ENCODE measurements at regions not wholly inside any gene's neighbourhood (a gene's known extent, or its start where the extent isn't known, plus 50 kb on each side); places are given as distances from the start of the nearest gene placed in this dataset.

- Mint-ChIP-seq H3K4me1 (peaks cover 5 to 24% (median 14%) of the 10 kb centered on the region in 4 donors), H3K27me3 (no peaks in the 10 kb centered on the region), H3K27ac (peak overlapping the region in 2 of 3 donors; percentile 11 to 82), H3K9me3 (no peaks in the 10 kb centered on the region), H3K36me3 (no peaks in the 10 kb centered on the region), H3K4me3 (no peak overlapping the region)
- no peaks in the 10 kb centered on the region for H3K36me3 ChIP-seq (ENCODE audit: control insufficient read depth, insufficient read depth, low read length)
- no peak for DNase-seq
- ATAC-seq (ENCODE audit: low read depth in 2 of 2), result no peak
- H3K4me3 ChIP-seq (ENCODE audit: low read depth, low read length), result no peak overlapping the region
- H3K27ac ChIP-seq (ENCODE audit: insufficient read depth, low read length, poor library complexity, severe bottlenecking), result no peak overlapping the region
- peaks cover 2% of the 10 kb centered on the region for H3K27me3 ChIP-seq (ENCODE audit: control insufficient read depth, insufficient read depth, low read length)
- H3K9me3 ChIP-seq (ENCODE audit: control insufficient read depth in 2 of 2, low read length in 2 of 2), result no peaks in the 10 kb centered on the region
- peaks cover 8% of the 10 kb centered on the region for H3K4me1 ChIP-seq (ENCODE audit: control insufficient read depth, insufficient read depth, low read length, poor library complexity, severe bottlenecking)
Observed at GRCh38 chr6:139529420-139529819, 155.0 kb upstream of the CITED2 start.

DNA sequence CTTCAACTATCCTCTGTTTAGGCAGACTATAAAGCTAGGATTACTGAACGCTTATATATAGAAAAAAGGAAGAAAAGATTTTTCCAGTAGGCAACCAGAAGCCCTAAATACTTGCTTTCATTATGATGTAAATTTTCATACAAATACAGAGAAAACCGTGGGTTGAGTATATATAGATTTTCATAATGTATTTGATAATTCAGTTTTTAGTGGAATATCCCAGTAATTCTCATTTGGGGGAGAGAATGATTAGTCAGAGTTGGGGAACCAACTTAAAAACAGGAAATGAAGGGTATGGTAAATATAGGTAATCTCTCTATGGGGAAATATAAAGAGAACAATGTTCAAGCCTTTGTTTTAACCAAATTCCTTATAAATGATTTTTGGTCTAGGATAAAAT is 154.0 kb upstream of the CITED2 start:
- Histone ChIP-seq H3K4me1 (ENCODE audit: control insufficient read depth, insufficient read depth, low read length, poor library complexity, severe bottlenecking) (no peaks in the 10 kb centered on the region), H3K9me3 (ENCODE audit: control insufficient read depth in 2 of 2, low read length in 2 of 2) (no peaks in the 10 kb centered on the region), H3K27me3 (ENCODE audit: control insufficient read depth, insufficient read depth, low read length) (peaks cover 2% of the 10 kb centered on the region), H3K4me3 (ENCODE audit: low read depth, low read length) (no peak overlapping the region), H3K36me3 (ENCODE audit: control insufficient read depth, insufficient read depth, low read length) (no peaks in the 10 kb centered on the region), H3K27ac (ENCODE audit: insufficient read depth, low read length, poor library complexity, severe bottlenecking) (no peak overlapping the region)
- no peak for DNase-seq
- H3K4me1 Mint-ChIP-seq, result peaks cover 2 to 15% (median 8%) of the 10 kb centered on the region in 4 donors
- no peaks in the 10 kb centered on the region for H3K36me3 Mint-ChIP-seq
- no peaks in the 10 kb centered on the region for H3K27me3 Mint-ChIP-seq
- ATAC-seq (ENCODE audit: low read depth in 2 of 2), result no peak
- H3K9me3 Mint-ChIP-seq, result no peaks in the 10 kb centered on the region
- no peak overlapping the region for H3K27ac Mint-ChIP-seq
- no peak overlapping the region for H3K4me3 Mint-ChIP-seq

- DNase-seq (no peak), ATAC-seq (ENCODE audit: low read depth in 2 of 2) (no peak)
- Histone ChIP-seq H3K36me3 (ENCODE audit: control insufficient read depth, insufficient read depth, low read length) (no peaks in the 10 kb centered on the region), H3K27ac (ENCODE audit: insufficient read depth, low read length, poor library complexity, severe bottlenecking) (no peak overlapping the region), H3K27me3 (ENCODE audit: control insufficient read depth, insufficient read depth, low read length) (peaks cover 5% of the 10 kb centered on the region), H3K9me3 (ENCODE audit: control insufficient read depth in 2 of 2, low read length in 2 of 2) (no peaks in the 10 kb centered on the region), H3K4me3 (ENCODE audit: low read depth, low read length) (no peak overlapping the region), H3K4me1 (ENCODE audit: control insufficient read depth, insufficient read depth, low read length, poor library complexity, severe bottlenecking) (no peaks in the 10 kb centered on the region)
- Mint-ChIP-seq H3K36me3 (no peaks in the 10 kb centered on the region), H3K9me3 (no peaks in the 10 kb centered on the region), H3K27me3 (peaks cover 7% of the 10 kb centered on the region), H3K4me3 (no peak overlapping the region), H3K4me1 (peaks cover 0 to 2% (median under 1%) of the 10 kb centered on the region in 4 donors), H3K27ac (no peak overlapping the region)
Observed at GRCh38 chr6:139525415-139525814, 151.0 kb upstream of the CITED2 start.

DNA sequence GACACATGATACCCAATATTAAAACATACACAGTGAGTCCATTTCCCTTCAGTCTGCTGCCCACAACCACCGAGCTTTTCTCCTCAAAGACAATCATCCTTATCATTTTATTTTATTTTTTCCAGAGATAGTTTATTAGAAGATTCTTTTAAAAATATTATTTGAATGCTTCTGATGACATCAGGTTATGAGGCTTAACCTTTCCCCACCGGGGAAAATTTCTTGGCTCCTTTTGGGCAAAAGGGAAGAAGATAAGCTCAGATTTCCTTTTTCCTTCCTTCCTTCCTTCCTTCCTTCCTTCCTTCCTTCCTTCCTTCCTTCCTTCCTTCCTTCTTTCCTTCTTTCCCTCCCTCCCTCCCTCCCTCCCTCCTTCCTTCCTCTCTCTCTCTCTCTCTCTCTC is 149.5 kb upstream of the CITED2 start:
- no peak overlapping the region for H3K4me3 Mint-ChIP-seq
- no peaks in the 10 kb centered on the region for H3K9me3 Mint-ChIP-seq
- no peak for ATAC-seq (ENCODE audit: low read depth in 2 of 2)

DNA sequence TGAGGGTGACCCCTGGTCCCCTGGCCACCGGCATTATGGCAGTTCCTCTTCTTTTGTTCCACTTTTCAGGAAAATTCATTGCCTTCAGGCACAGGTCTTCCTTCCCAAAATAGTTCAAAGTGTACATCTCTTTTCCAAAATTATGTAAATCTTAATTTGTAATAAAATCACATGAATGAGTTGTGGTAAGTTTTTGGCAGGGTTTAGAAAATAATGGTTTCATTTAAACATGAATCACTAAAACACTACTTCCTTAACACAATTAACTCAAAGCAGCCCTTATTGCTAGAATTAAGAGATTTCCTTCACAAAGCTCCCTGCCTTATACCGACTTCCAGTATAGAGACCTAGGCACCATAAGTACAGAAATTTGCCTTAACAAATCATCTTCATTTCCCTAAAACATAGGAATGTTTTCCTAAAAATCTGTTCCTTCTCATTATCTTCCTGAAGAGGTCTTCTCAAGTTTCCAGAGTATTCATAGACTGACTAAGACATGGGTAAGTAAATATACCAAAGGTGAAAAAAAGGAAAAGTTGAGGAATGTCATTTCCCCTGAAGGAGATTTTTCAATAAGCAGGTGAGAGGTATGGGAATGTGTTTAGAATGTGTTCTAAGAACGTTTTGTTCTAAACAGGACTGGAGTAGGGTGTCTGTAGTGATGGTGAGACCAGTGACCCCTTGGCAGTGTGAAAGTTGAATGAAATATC is 148.2 kb upstream of the CITED2 start:
- H3K27ac ChIP-seq (ENCODE audit: insufficient read depth, low read length, poor library complexity, severe bottlenecking), result no peak overlapping the region
- no peak for DNase-seq
- no peaks in the 10 kb centered on the region for H3K9me3 Mint-ChIP-seq
- H3K4me3 ChIP-seq (ENCODE audit: low read depth, low read length), result no peak overlapping the region
- H3K9me3 ChIP-seq (ENCODE audit: control insufficient read depth in 2 of 2, low read length in 2 of 2), result no peaks in the 10 kb centered on the region
- H3K27me3 Mint-ChIP-seq, result peaks cover 7% of the 10 kb centered on the region
- H3K27me3 ChIP-seq (ENCODE audit: control insufficient read depth, insufficient read depth, low read length), result peaks cover 5% of the 10 kb centered on the region
- ATAC-seq (ENCODE audit: low read depth in 2 of 2), result no peak
- peak overlapping the region in 1 of 4 donors; percentile 12 for H3K4me3 Mint-ChIP-seq
- H3K36me3 Mint-ChIP-seq, result no peaks in the 10 kb centered on the region
- no peaks in the 10 kb centered on the region for H3K36me3 ChIP-seq (ENCODE audit: control insufficient read depth, insufficient read depth, low read length)
- no peaks in the 10 kb centered on the region for H3K4me1 ChIP-seq (ENCODE audit: control insufficient read depth, insufficient read depth, low read length, poor library complexity, severe bottlenecking)
- H3K27ac Mint-ChIP-seq, result no peak overlapping the region
- H3K4me1 Mint-ChIP-seq, result no peaks in the 10 kb centered on the region

More for the DNA sequence above, 149.5 kb upstream of the CITED2 start:
- Mint-ChIP-seq H3K27ac (no peak overlapping the region), H3K27me3 (peaks cover 7% of the 10 kb centered on the region), H3K36me3 (no peaks in the 10 kb centered on the region), H3K4me1 (no peaks in the 10 kb centered on the region)
- H3K27ac ChIP-seq (ENCODE audit: insufficient read depth, low read length, poor library complexity, severe bottlenecking), result no peak overlapping the region
- peaks cover 5% of the 10 kb centered on the region for H3K27me3 ChIP-seq (ENCODE audit: control insufficient read depth, insufficient read depth, low read length)
- DNase-seq, result no peak
- no peaks in the 10 kb centered on the region for H3K4me1 ChIP-seq (ENCODE audit: control insufficient read depth, insufficient read depth, low read length, poor library complexity, severe bottlenecking)
- H3K36me3 ChIP-seq (ENCODE audit: control insufficient read depth, insufficient read depth, low read length), result no peaks in the 10 kb centered on the region
- no peaks in the 10 kb centered on the region for H3K9me3 ChIP-seq (ENCODE audit: control insufficient read depth in 2 of 2, low read length in 2 of 2)
- H3K4me3 ChIP-seq (ENCODE audit: low read depth, low read length), result no peak overlapping the region

DNA sequence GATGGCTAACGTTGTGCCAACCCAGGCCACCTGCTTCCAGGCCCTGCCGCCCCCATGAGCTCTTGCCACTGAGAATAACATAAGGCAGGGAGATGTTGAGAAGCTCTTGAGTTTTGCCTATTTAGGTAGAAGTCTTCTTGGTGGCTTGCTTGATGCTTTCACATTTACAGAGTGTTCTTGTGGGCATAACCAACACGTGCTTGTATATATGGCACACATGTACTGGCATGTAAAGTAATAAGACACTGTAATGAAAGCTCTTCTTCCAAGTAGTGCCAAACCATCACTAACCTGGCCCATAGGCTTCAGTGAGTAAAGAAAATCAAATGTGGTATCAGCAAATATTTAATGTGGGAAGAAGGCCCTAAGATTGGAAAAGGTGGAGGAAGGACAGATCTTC is 146.9 kb upstream of the CITED2 start:
- Mint-ChIP-seq H3K36me3 (no peaks in the 10 kb centered on the region), H3K4me1 (no peaks in the 10 kb centered on the region), H3K4me3 (no peak overlapping the region), H3K27me3 (peaks cover 7% of the 10 kb centered on the region), H3K9me3 (no peaks in the 10 kb centered on the region), H3K27ac (no peak overlapping the region)
- Histone ChIP-seq H3K9me3 (ENCODE audit: control insufficient read depth in 2 of 2, low read length in 2 of 2) (no peaks in the 10 kb centered on the region), H3K4me3 (ENCODE audit: low read depth, low read length) (no peak overlapping the region), H3K4me1 (ENCODE audit: control insufficient read depth, insufficient read depth, low read length, poor library complexity, severe bottlenecking) (no peaks in the 10 kb centered on the region), H3K27ac (ENCODE audit: insufficient read depth, low read length, poor library complexity, severe bottlenecking) (no peak overlapping the region), H3K36me3 (ENCODE audit: control insufficient read depth, insufficient read depth, low read length) (no peaks in the 10 kb centered on the region), H3K27me3 (ENCODE audit: control insufficient read depth, insufficient read depth, low read length) (peaks cover 5% of the 10 kb centered on the region)
- ATAC-seq (ENCODE audit: low read depth in 2 of 2) (no peak), DNase-seq (no peak)

DNA sequence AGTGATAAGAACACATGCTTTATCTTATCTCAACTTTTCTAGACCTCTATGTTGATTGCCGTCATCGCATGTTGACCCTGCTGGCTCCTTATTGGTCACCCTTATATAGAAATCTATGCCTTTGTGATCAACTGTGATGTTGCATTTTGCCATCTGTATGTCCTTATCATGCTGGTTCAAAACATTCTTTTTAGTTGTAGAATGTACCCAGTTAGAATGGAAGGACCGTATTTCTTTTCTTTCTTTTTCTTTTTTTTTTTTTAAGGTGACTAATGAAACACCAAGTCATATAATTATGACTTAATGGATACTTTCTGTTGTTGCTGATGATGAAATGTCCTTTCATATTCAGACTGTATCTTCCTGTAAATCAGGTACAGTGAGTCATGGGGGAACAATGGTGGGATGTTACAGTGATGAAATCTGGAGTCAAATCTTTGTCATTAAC is 145.9 kb upstream of the CITED2 start:
- no peak for ATAC-seq (ENCODE audit: low read depth in 2 of 2)
- peaks cover 4% of the 10 kb centered on the region for H3K27me3 ChIP-seq (ENCODE audit: control insufficient read depth, insufficient read depth, low read length)
- H3K9me3 ChIP-seq (ENCODE audit: control insufficient read depth in 2 of 2, low read length in 2 of 2), result no peaks in the 10 kb centered on the region
- H3K4me3 ChIP-seq (ENCODE audit: low read depth, low read length), result no peak overlapping the region
- no peak overlapping the region for H3K27ac ChIP-seq (ENCODE audit: insufficient read depth, low read length, poor library complexity, severe bottlenecking)
- Mint-ChIP-seq H3K4me1 (peaks cover 0 to 1% (median 0%) of the 10 kb centered on the region in 4 donors), H3K4me3 (no peak overlapping the region), H3K27me3 (peaks cover 7% of the 10 kb centered on the region), H3K36me3 (no peaks in the 10 kb centered on the region), H3K27ac (no peak overlapping the region), H3K9me3 (no peaks in the 10 kb centered on the region)
- DNase-seq, result no peak
- no peaks in the 10 kb centered on the region for H3K36me3 ChIP-seq (ENCODE audit: control insufficient read depth, insufficient read depth, low read length)
- H3K4me1 ChIP-seq (ENCODE audit: control insufficient read depth, insufficient read depth, low read length, poor library complexity, severe bottlenecking), result no peaks in the 10 kb centered on the region

- DNase-seq, result no peak
- no peak for ATAC-seq (ENCODE audit: low read depth in 2 of 2)
- Histone ChIP-seq H3K27me3 (ENCODE audit: control insufficient read depth, insufficient read depth, low read length) (peaks cover 4% of the 10 kb centered on the region), H3K9me3 (ENCODE audit: control insufficient read depth in 2 of 2, low read length in 2 of 2) (no peaks in the 10 kb centered on the region), H3K27ac (ENCODE audit: insufficient read depth, low read length, poor library complexity, severe bottlenecking) (no peak overlapping the region), H3K4me3 (ENCODE audit: low read depth, low read length) (no peak overlapping the region), H3K36me3 (ENCODE audit: control insufficient read depth, insufficient read depth, low read length) (no peaks in the 10 kb centered on the region), H3K4me1 (ENCODE audit: control insufficient read depth, insufficient read depth, low read length, poor library complexity, severe bottlenecking) (no peaks in the 10 kb centered on the region)
- Mint-ChIP-seq H3K4me3 (no peak overlapping the region), H3K36me3 (no peaks in the 10 kb centered on the region), H3K27me3 (peaks cover 7% of the 10 kb centered on the region), H3K27ac (no peak overlapping the region), H3K9me3 (peaks cover 0 to 3% (median 0%) of the 10 kb centered on the region in 7 donors), H3K4me1 (peaks cover 0 to 3% (median 0%) of the 10 kb centered on the region in 4 donors)
Observed at GRCh38 chr6:139519571-139520031, 145.2 kb upstream of the CITED2 start.

Data from CD4-positive, CD25-positive, alpha-beta regulatory T cell (primary cell).